ENCODE measurements at regions not wholly inside any gene's neighbourhood (a gene's known extent, or its start where the extent isn't known, plus 50 kb on each side); places are given as distances from the start of the nearest gene placed in this dataset.

- DNase-seq = no peak
Observed at GRCh38 chr2:120961396-120961795, 225.7 kb downstream of the GLI2 start.

GRCh38 chr2:120963997-120964705 lies 228.5 kb downstream of the GLI2 start:
- DNase-seq = no peak

- no peak for DNase-seq
Observed at GRCh38 chr2:120964819-120965218, 229.2 kb downstream of the GLI2 start.

- DNase-seq = no peak
Observed at GRCh38 chr2:120966510-120967254, 231.0 kb downstream of the GLI2 start.

- DNase-seq = no peak
Observed at GRCh38 chr2:120968307-120969015, 232.8 kb downstream of the GLI2 start.

- no peak for DNase-seq
Observed at GRCh38 chr2:120969613-120970355, 234.1 kb downstream of the GLI2 start.

GRCh38 chr2:120971866-120972265 lies 236.2 kb downstream of the GLI2 start:
- DNase-seq = no peak

- DNase-seq = no peak
Observed at GRCh38 chr2:120972286-120972685, 236.6 kb downstream of the GLI2 start.

- no peak for DNase-seq
Observed at GRCh38 chr2:120973196-120973595, 237.5 kb downstream of the GLI2 start.

GRCh38 chr2:120974950-120975349 lies 239.3 kb downstream of the GLI2 start:
- no peak for DNase-seq

- no peak for DNase-seq
Observed at GRCh38 chr2:120976501-120977307, 241.0 kb downstream of the GLI2 start.

- no peak for DNase-seq
Observed at GRCh38 chr2:120977582-120978358, 242.1 kb downstream of the GLI2 start.

GRCh38 chr2:120978359-120979050 lies 242.8 kb downstream of the GLI2 start:
- DNase-seq = no peak

- DNase-seq = no peak
Observed at GRCh38 chr2:120979398-120979797, 243.7 kb downstream of the GLI2 start.

GRCh38 chr2:120979921-120980320 lies 244.3 kb downstream of the GLI2 start:
- no peak for DNase-seq

GRCh38 chr2:120981443-120981842 lies 245.8 kb downstream of the GLI2 start:
- DNase-seq = no peak

- DNase-seq = no peak
Observed at GRCh38 chr2:120982598-120982997, 246.9 kb downstream of the GLI2 start.

GRCh38 chr2:120983344-120983743 lies 247.7 kb downstream of the GLI2 start:
- DNase-seq = no peak

- DNase-seq = no peak
Observed at GRCh38 chr2:120984046-120984445, 248.4 kb downstream of the GLI2 start.

- no peak for DNase-seq
Observed at GRCh38 chr2:120984452-120985173, 248.9 kb downstream of the GLI2 start.
